ENCODE measurements at regions not wholly inside any gene's neighbourhood (a gene's known extent, or its start where the extent isn't known, plus 50 kb on each side); places are given as distances from the start of the nearest gene placed in this dataset.

DNA sequence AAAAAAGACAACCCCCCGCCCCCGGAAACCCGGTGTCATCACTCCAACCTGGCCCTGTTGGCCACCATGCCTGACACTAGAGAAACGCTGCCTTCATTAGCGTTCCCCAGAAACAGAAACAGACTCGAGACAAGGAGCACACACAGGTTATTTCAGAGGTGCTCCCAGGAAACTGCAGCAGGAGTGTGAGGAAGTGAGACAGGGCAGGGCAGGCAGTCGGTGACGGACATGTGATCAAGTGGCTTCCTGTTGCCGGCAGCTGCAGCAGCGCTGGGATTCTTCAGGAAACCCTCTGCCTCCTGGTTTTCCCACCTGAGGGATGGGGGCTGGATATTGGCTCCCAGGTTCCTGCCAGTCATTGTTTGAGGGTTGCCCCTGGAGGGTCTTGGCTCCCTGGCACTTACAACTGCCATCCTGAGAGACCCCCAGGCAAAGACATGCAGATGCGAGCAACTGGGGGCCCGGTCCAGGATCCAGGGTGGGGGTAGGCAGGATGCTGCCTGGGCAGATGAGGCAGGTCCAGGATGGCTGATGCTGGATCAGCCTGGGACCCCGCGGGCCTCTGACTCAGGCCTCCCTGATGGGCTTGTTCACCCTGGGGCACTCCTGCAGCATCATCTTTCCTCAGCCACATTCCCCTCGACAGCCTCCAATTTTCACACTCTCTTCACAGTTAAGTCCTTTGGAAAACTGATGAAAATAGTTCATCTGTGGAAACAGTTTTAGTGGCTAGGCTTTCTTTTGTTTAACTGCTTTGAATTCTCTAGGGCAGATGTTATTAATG, 150.7 kb upstream of the SYNDIG1 start:
- ATAC-seq: no peak
- no peak for TF ChIP-seq POLR2A (IDR thresholded peaks at IDR 0.05)
- no peak for TF ChIP-seq POLR2AphosphoS5 (IDR thresholded peaks at IDR 0.05)
- H3K9me3 ChIP-seq: no peaks in the 10 kb centered on the region
- H3K27ac ChIP-seq: no peak overlapping the region
- H3K4me1 ChIP-seq: no peaks in the 10 kb centered on the region
- 40 to 59% methylated on average over 2 to 7 of the region's 15 CpGs for WGBS, 2 donors (ENCODE audit: low coverage in 1 of 2)
- peaks cover 17% of the 10 kb centered on the region for H3K27me3 ChIP-seq
- H3K4me3 ChIP-seq: no peak overlapping the region
- no peaks in the 10 kb centered on the region for H3K36me3 ChIP-seq

DNA sequence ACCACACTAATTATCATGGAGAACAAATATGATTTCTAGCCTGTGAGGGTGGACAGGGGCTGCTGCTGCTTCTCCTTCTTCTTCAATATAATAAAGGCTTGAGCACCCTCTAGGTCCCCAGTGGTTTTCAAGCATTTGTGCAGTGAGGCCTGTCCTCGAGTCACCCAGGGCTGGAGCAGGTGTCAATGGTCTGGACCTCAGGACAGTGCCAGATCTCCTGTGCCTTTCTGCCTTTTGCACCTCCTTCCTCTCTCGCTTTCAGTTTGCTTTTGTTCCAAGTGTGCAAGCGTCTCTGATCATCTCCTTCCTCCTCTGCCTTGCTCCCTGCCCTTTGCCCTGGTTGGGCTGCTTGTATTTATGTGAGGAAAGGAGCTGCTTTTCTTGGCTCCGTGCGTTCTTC, 152.2 kb upstream of the SYNDIG1 start:
- no peaks in the 10 kb centered on the region for H3K9me3 ChIP-seq
- ATAC-seq: no peak
- no peak for TF ChIP-seq POLR2AphosphoS5 (IDR thresholded peaks at IDR 0.05)
- TF ChIP-seq, protein P1, sequence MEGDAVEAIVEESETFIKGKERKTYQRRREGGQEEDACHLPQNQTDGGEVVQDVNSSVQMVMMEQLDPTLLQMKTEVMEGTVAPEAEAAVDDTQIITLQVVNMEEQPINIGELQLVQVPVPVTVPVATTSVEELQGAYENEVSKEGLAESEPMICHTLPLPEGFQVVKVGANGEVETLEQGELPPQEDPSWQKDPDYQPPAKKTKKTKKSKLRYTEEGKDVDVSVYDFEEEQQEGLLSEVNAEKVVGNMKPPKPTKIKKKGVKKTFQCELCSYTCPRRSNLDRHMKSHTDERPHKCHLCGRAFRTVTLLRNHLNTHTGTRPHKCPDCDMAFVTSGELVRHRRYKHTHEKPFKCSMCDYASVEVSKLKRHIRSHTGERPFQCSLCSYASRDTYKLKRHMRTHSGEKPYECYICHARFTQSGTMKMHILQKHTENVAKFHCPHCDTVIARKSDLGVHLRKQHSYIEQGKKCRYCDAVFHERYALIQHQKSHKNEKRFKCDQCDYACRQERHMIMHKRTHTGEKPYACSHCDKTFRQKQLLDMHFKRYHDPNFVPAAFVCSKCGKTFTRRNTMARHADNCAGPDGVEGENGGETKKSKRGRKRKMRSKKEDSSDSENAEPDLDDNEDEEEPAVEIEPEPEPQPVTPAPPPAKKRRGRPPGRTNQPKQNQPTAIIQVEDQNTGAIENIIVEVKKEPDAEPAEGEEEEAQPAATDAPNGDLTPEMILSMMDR (IDR thresholded peaks at IDR 0.05): no peak
- no peak for TF ChIP-seq POLR2A (IDR thresholded peaks at IDR 0.05)
- TF ChIP-seq EP300 (IDR thresholded peaks at IDR 0.05): no peak
- no peak overlapping the region for H3K27ac ChIP-seq
- H3K4me3 ChIP-seq: no peak overlapping the region
- H3K27me3 ChIP-seq: peaks cover 18% of the 10 kb centered on the region
- no peaks in the 10 kb centered on the region for H3K36me3 ChIP-seq
- 64 to 90% methylated on average over 5 of the region's 5 CpGs for WGBS, 2 donors (ENCODE audit: low coverage in 1 of 2)
- H3K4me1 ChIP-seq: no peaks in the 10 kb centered on the region

DNA sequence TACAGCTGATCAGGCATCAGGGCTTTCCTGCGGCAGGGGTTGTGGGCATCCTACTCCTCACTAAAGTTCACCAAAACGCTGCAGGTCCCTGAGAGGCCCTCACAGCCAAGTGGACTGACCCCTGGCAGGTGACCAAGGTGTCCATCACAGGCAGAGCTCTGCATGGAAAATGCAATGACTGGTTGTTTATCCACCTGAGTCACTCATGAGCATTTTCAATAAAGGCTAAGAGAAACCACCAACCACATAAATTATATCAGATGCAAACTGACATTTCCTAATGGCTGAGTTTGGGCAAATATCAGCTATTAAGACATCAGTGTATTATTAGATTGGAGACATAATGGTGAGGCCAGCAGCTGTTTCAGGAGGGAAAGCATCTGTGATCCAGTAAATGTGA, 152.7 kb upstream of the SYNDIG1 start:
- no peaks in the 10 kb centered on the region for H3K36me3 ChIP-seq
- ATAC-seq: no peak
- 40% methylated on average over 2 of the region's 2 CpGs; no CpG with 5 or more reads in 1 of the 2 donors for WGBS, 2 donors (ENCODE audit: low coverage in 1 of 2)
- no peaks in the 10 kb centered on the region for H3K9me3 ChIP-seq
- H3K4me1 ChIP-seq: no peaks in the 10 kb centered on the region
- H3K4me3 ChIP-seq: no peak overlapping the region
- TF ChIP-seq POLR2AphosphoS5 (IDR thresholded peaks at IDR 0.05) (no peak), EP300 (IDR thresholded peaks at IDR 0.05) (no peak), POLR2A (IDR thresholded peaks at IDR 0.05) (no peak)
- TF ChIP-seq, protein P1 (IDR thresholded peaks at IDR 0.05): no peak
- H3K27me3 ChIP-seq: peaks cover 18% of the 10 kb centered on the region
- H3K27ac ChIP-seq: no peak overlapping the region

DNA sequence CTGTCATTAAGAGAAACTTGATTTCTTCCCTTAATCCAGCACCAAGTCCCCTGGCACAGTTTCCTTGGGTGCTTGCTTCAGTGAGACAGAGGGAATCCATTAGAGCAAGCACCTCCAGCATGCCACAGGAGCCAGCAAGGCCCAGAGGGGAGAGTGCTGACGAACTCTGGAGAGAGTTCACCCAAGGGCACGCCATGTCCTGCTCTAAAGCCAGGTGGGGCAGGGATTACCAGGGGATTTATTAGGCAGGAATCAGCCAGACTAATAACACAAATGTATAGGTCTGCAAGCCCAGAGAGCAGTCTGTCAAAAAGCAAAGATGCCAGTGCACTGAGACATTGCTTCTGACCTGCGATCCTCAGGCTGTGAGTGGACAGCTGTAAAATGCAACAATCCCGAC, 155.4 kb upstream of the SYNDIG1 start:
- H3K27ac ChIP-seq: no peak overlapping the region
- no peaks in the 10 kb centered on the region for H3K4me1 ChIP-seq
- no peak for ATAC-seq
- H3K9me3 ChIP-seq: no peaks in the 10 kb centered on the region
- TF ChIP-seq POLR2AphosphoS5 (IDR thresholded peaks at IDR 0.05): no peak
- TF ChIP-seq POLR2A (IDR thresholded peaks at IDR 0.05): no peak
- H3K4me3 ChIP-seq: no peak overlapping the region
- no peaks in the 10 kb centered on the region for H3K36me3 ChIP-seq
- WGBS, 2 donors (ENCODE audit: low coverage in 1 of 2): 77 to 86% methylated on average over 2 to 4 of the region's 4 CpGs
- peaks cover 31% of the 10 kb centered on the region for H3K27me3 ChIP-seq

DNA sequence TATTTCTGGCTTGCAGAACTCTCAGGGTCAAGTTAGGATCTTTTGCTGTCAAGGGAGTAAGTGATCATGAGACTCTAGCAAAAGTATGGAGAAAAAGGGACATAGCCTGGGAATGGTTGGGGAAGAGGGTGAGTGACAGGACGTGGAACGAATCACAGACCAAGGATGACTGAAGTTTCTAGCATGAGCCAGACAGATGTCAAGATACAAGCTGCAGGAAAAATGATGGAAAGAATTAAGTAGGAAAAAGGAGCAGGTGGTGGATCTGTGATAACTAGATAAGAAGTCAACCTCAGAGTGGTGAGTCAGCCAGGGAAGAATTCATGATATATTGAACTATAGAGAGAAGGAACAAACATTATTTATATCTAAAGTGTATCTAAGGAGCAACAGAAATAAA, 159.8 kb upstream of the SYNDIG1 start:
- H3K9me3 ChIP-seq: no peaks in the 10 kb centered on the region
- no peak for TF ChIP-seq POLR2AphosphoS5 (IDR thresholded peaks at IDR 0.05)
- no peaks in the 10 kb centered on the region for H3K36me3 ChIP-seq
- H3K4me1 ChIP-seq: no peaks in the 10 kb centered on the region
- ATAC-seq: no peak
- H3K27ac ChIP-seq: no peak overlapping the region
- 47 to 54% methylated on average over 2 of the region's 2 CpGs for WGBS, 2 donors (ENCODE audit: low coverage in 1 of 2)
- H3K27me3 ChIP-seq: peaks cover 19% of the 10 kb centered on the region
- H3K4me3 ChIP-seq: no peak overlapping the region

DNA sequence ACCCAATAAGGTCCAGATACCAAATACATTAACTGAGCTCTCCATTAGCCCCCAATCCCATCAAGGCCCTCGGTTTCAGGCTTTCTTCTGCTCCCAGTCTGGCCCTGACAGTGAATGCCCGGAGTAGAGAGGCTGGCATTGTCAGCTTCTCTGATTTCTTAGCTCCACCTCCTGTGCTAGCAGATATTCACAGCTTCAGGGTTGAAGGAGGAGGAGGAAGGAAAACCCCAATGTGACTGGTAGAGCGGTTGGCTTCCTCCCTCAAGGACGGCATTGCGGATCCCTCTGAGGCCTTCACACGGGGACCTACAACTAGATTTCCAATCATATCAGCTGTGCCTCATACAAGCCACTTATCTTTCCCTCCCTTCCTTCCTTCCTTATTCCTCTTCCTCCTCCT, 164.1 kb upstream of the SYNDIG1 start:
- Histone ChIP-seq H3K4me1 (no peaks in the 10 kb centered on the region), H3K27ac (no peak overlapping the region), H3K4me3 (no peak overlapping the region), H3K27me3 (peaks cover 14% of the 10 kb centered on the region), H3K36me3 (no peaks in the 10 kb centered on the region), H3K9me3 (no peaks in the 10 kb centered on the region)
- 33 to 66% methylated on average over 1 to 6 of the region's 6 CpGs for WGBS, 2 donors (ENCODE audit: low coverage in 1 of 2)
- no peak for ATAC-seq
- TF ChIP-seq POLR2AphosphoS5 (IDR thresholded peaks at IDR 0.05) (no peak), EP300 (IDR thresholded peaks at IDR 0.05) (no peak), POLR2A (IDR thresholded peaks at IDR 0.05) (no peak)
- TF ChIP-seq, protein P1 (IDR thresholded peaks at IDR 0.05): no peak

All from gastroesophageal sphincter (tissue), 4 donors.